ENCODE measurements at regions not wholly inside any gene's neighbourhood (a gene's known extent, or its start where the extent isn't known, plus 50 kb on each side); places are given as distances from the start of the nearest gene placed in this dataset.

DNA sequence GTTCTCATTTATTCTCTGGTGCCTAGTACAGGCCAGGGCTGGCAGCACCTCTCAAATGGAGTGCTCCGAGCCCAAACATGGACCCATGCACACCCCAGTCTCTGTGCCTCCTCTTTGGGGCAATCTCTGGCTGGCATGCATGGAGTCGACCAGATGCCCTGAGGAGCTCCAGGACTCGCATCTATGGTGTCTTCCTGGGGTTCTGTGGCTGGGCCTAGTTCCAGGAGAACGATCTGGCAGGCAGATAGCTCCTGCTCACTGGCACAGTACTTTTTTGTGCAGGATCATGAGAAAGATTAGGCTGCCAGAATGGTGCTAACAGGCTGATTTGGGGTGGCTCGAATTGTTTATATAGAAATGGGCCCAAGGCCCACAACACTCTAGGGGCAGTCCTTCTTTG is 72.0 kb upstream of the PJA1 start:
- no peak for DNase-seq (ENCODE audit: low spot score in 2 of 2)
- intact Hi-C loops (cut with DNase I): no loop called here
- H3K4me1 ChIP-seq: no peaks in the 10 kb centered on the region
- TF ChIP-seq, protein P1, sequence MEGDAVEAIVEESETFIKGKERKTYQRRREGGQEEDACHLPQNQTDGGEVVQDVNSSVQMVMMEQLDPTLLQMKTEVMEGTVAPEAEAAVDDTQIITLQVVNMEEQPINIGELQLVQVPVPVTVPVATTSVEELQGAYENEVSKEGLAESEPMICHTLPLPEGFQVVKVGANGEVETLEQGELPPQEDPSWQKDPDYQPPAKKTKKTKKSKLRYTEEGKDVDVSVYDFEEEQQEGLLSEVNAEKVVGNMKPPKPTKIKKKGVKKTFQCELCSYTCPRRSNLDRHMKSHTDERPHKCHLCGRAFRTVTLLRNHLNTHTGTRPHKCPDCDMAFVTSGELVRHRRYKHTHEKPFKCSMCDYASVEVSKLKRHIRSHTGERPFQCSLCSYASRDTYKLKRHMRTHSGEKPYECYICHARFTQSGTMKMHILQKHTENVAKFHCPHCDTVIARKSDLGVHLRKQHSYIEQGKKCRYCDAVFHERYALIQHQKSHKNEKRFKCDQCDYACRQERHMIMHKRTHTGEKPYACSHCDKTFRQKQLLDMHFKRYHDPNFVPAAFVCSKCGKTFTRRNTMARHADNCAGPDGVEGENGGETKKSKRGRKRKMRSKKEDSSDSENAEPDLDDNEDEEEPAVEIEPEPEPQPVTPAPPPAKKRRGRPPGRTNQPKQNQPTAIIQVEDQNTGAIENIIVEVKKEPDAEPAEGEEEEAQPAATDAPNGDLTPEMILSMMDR (IDR thresholded peaks at IDR 0.05): no peak
- no peaks in the 10 kb centered on the region for H3K36me3 ChIP-seq
- H3K27ac ChIP-seq: no peak overlapping the region
- no peaks in the 10 kb centered on the region for H3K9me3 ChIP-seq
- H3K4me3 ChIP-seq: no peak overlapping the region
- no peaks in the 10 kb centered on the region for H3K27me3 ChIP-seq

DNA sequence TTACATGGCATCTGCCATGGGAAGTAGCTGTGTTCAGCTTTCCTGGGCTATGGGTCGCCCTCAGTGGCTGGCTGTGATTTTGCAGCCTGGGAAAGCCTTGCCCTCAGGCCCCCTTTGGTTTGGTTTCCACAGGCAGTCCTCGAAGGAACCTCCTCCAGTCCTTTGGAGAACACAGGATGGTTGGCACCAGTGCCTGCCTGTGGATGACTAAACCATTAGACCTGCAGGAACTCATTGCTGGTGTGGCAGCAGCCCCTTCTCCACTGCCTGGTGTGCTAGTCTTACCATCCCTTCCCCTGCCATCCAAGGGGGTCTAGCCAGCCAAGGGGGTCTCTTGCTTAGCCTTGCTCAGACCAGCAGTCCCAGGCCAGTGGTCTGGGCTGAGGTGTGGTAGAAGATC is 71.4 kb upstream of the PJA1 start:
- intact Hi-C loops (cut with DNase I): no loop called here
- no peak for DNase-seq (ENCODE audit: low spot score in 2 of 2)

DNA sequence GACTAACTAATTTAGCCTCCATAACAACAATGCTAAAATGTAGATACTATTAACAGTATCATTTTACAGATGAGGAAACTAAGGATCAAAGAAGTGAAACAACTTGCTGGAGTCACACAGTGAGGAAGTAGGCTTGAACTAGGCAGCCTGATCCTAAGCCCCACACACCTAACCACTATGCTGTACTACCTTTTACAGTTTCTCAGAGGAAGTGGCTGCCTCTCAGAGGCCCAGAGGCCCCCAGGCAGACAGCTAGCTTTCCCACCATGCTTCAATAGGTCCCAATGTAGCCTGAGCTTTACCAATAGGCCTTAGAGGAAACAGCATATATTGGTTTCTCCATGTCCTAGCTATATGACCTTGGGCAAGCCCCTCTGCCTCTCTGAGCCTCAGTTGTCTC is 69.4 kb upstream of the PJA1 start:
- H3K27me3 ChIP-seq: no peaks in the 10 kb centered on the region
- no peak overlapping the region for H3K4me3 ChIP-seq
- TF ChIP-seq, protein P1 (IDR thresholded peaks at IDR 0.05): no peak
- H3K36me3 ChIP-seq: no peaks in the 10 kb centered on the region
- no peaks in the 10 kb centered on the region for H3K9me3 ChIP-seq
- H3K4me1 ChIP-seq: no peaks in the 10 kb centered on the region
- H3K27ac ChIP-seq: no peak overlapping the region
- DNase-seq (ENCODE audit: low spot score in 2 of 2): no peak
- intact Hi-C loops (cut with DNase I): no loop called here

More for the DNA sequence above, 71.4 kb upstream of the PJA1 start:
- Histone ChIP-seq H3K9me3 (no peaks in the 10 kb centered on the region), H3K27ac (no peak overlapping the region), H3K36me3 (no peaks in the 10 kb centered on the region), H3K4me1 (no peaks in the 10 kb centered on the region), H3K4me3 (no peak overlapping the region), H3K27me3 (no peaks in the 10 kb centered on the region)
- TF ChIP-seq, protein P1 (IDR thresholded peaks at IDR 0.05): no peak

DNA sequence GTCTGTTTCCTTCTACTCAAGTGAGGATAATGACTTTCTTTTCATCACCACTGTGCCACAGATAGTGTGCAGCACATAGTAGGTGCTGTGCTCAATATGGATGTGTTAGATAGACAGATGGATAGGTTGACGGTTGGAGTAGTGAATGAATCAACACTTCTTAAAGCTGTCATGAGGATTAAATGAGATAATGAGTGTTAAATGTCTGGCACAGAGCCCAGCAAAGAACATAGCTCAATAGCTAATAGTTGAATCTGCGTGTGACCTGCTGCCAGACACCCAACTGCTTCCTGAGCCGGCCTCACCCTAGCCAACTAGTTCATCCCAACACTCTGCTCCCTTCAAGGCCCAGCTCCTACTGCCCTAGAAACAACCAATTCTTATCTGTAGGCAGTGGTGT is 67.7 kb upstream of the PJA1 start:
- Histone ChIP-seq H3K36me3 (no peaks in the 10 kb centered on the region), H3K27ac (no peak overlapping the region), H3K27me3 (no peaks in the 10 kb centered on the region), H3K9me3 (no peaks in the 10 kb centered on the region), H3K4me1 (no peaks in the 10 kb centered on the region), H3K4me3 (no peak overlapping the region)
- no peak for DNase-seq (ENCODE audit: low spot score in 2 of 2)
- TF ChIP-seq, protein P1 (IDR thresholded peaks at IDR 0.05): no peak
- intact Hi-C loops (cut with DNase I): no loop called here

DNA sequence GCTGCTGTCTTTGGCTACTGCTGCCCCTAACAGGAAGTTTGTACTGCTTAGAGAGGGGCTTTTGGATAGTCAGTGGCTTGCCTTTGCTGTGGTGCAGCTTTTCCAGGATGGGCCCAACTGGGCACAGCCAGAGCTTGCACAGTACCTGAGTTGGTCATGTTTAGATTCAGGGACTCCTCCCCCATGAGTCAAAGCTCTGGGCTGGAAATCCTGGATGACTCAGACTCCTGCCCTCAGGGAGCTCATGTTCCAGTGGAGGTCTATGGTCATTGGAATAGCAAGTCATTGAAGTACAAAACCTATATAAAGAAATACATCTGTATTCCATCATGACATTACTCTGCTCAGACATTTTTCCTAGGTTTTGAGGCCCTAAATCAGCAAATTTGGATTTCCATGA is 66.7 kb upstream of the PJA1 start:
- Histone ChIP-seq H3K4me1 (no peaks in the 10 kb centered on the region), H3K9me3 (no peaks in the 10 kb centered on the region), H3K36me3 (no peaks in the 10 kb centered on the region), H3K27me3 (no peaks in the 10 kb centered on the region), H3K27ac (no peak overlapping the region), H3K4me3 (no peak overlapping the region)
- DNase-seq (ENCODE audit: low spot score in 2 of 2): no peak
- intact Hi-C loops (cut with DNase I): no loop called here
- TF ChIP-seq, protein P1 (IDR thresholded peaks at IDR 0.05): no peak

DNA sequence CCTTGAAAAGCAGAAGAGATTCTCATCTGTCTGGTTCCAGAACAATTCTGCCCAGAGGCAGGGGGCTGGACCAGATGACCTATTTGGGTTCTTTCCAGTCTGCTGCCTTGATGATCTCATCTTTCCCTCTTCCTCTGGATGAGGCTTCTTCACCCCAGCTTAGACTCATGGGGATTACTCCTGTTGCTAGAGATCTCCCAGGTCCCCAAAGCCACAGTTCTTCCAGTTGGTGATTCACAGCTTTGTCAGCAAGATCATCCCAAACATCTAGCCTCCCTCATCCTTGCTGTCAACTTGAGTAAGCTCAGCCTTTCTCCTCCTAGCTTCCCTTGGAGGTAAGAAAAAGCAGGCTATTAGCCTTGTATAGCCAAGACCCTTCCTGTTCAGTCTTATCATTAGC is 64.2 kb upstream of the PJA1 start:
- no peak overlapping the region for H3K4me3 ChIP-seq
- H3K27me3 ChIP-seq: no peaks in the 10 kb centered on the region
- intact Hi-C loops (cut with DNase I): no loop called here
- no peak for DNase-seq (ENCODE audit: low spot score in 2 of 2)
- H3K9me3 ChIP-seq: no peaks in the 10 kb centered on the region
- TF ChIP-seq, protein P1 (IDR thresholded peaks at IDR 0.05): no peak
- no peak overlapping the region for H3K27ac ChIP-seq
- H3K36me3 ChIP-seq: no peaks in the 10 kb centered on the region
- no peaks in the 10 kb centered on the region for H3K4me1 ChIP-seq

All from ascending aorta (tissue), 2 donors.